Right atrium auricular region (tissue), 2 donors: ENCODE measurements at regions not wholly inside any gene's neighbourhood (a gene's known extent, or its start where the extent isn't known, plus 50 kb on each side); places are given as distances from the start of the nearest gene placed in this dataset.

Experiments used
- DNase-seq: peaks from one replicate; pipeline ENCODE4 v3.0.0-alpha.2; 2019; ENCODE audit warnings: low spot score
- H3K27ac ChIP-seq, 2 donors: fragments of 200-600 bp; sonication (generic); 1 replicate in 1 of 2; 2 replicates in 1 of 2; pipeline ENCODE4 v1.5.1; 2016 to 2019
- H3K27me3 ChIP-seq, 2 donors: fragments of 200-600 bp; sonication (generic); one replicate each; pipeline versions ENCODE4 v1.5.1 to v1.6.0; 2017 to 2019
- H3K36me3 ChIP-seq: fragments of 200-600 bp; sonication (generic); one replicate; pipeline ENCODE4 v1.5.1; 2016
- H3K4me1 ChIP-seq, 2 donors: fragments of 200-600 bp; sonication (generic); one replicate each; pipeline versions ENCODE4 v1.5.1 to v1.6.0; 2017 to 2019
- H3K4me3 ChIP-seq, 2 donors: fragments of 200-600 bp; sonication (generic); 1 replicate in 1 of 2; 2 replicates in 1 of 2; pipeline ENCODE4 v1.5.1; 2017 to 2019; ENCODE audit warnings: mild to moderate bottlenecking in 1 of 2, moderate library complexity in 1 of 2
- H3K9me3 ChIP-seq, 2 donors: fragments of 200-600 bp; sonication (generic); one replicate each; pipeline ENCODE4 v1.5.1; 2019
- CTCF ChIP-seq, 2 donors: fragments of 200-600 bp; sonication (generic); IDR thresholded peaks; one replicate each; pipeline ENCODE4 v1.5.1; 2019; ENCODE audit warnings: antibody characterized with exemption in 2 of 2

GRCh38 chr3:82392203-82392775, 630.8 kb upstream of the GBE1 start:
- TF ChIP-seq CTCF (IDR thresholded peaks at IDR 0.05), result no peak
- Histone ChIP-seq H3K27me3 (no peaks in the 10 kb centered on the region), H3K4me3 (no peak overlapping the region), H3K4me1 (no peaks in the 10 kb centered on the region), H3K36me3 (no peaks in the 10 kb centered on the region), H3K9me3 (no peaks in the 10 kb centered on the region), H3K27ac (no peak overlapping the region)
- DNase-seq, result no peak

- H3K27ac ChIP-seq, result no peak overlapping the region
- H3K27me3 ChIP-seq, result no peaks in the 10 kb centered on the region
- H3K36me3 ChIP-seq, result no peaks in the 10 kb centered on the region
- H3K4me1 ChIP-seq, result no peaks in the 10 kb centered on the region
- H3K4me3 ChIP-seq, result no peak overlapping the region
- H3K9me3 ChIP-seq, result no peaks in the 10 kb centered on the region
- no peak for DNase-seq
- TF ChIP-seq CTCF (IDR thresholded peaks at IDR 0.05), result no peak
Measured at GRCh38 chr3:82390868-82391267, 629.4 kb upstream of the GBE1 start.

GRCh38 chr3:82386647-82387046, 625.2 kb upstream of the GBE1 start:
- TF ChIP-seq CTCF (IDR thresholded peaks at IDR 0.05), result no peak
- Histone ChIP-seq H3K4me3 (no peak overlapping the region), H3K9me3 (no peaks in the 10 kb centered on the region), H3K36me3 (no peaks in the 10 kb centered on the region), H3K4me1 (no peaks in the 10 kb centered on the region), H3K27ac (no peak overlapping the region), H3K27me3 (no peaks in the 10 kb centered on the region)
- DNase-seq, result no peak

- no peak overlapping the region for H3K4me3 ChIP-seq
- no peak for DNase-seq
- no peak for TF ChIP-seq CTCF (IDR thresholded peaks at IDR 0.05)
- no peak overlapping the region for H3K27ac ChIP-seq
- no peaks in the 10 kb centered on the region for H3K27me3 ChIP-seq
- no peaks in the 10 kb centered on the region for H3K4me1 ChIP-seq
- no peaks in the 10 kb centered on the region for H3K9me3 ChIP-seq
- no peaks in the 10 kb centered on the region for H3K36me3 ChIP-seq
Measured at GRCh38 chr3:82384181-82384580, 622.7 kb upstream of the GBE1 start.

GRCh38 chr3:82382831-82383230, 621.4 kb upstream of the GBE1 start:
- Histone ChIP-seq H3K27ac (no peak overlapping the region), H3K27me3 (no peaks in the 10 kb centered on the region), H3K9me3 (no peaks in the 10 kb centered on the region), H3K36me3 (no peaks in the 10 kb centered on the region), H3K4me1 (no peaks in the 10 kb centered on the region), H3K4me3 (no peak overlapping the region)
- TF ChIP-seq CTCF (IDR thresholded peaks at IDR 0.05), result no peak
- no peak for DNase-seq

- no peak for TF ChIP-seq CTCF (IDR thresholded peaks at IDR 0.05)
Measured at GRCh38 chr3:82378392-82378791, 616.9 kb upstream of the GBE1 start.

More at GRCh38 chr3:82378392-82378791, 616.9 kb upstream of the GBE1 start:
- Histone ChIP-seq H3K4me1 (no peaks in the 10 kb centered on the region), H3K27ac (no peak overlapping the region), H3K36me3 (no peaks in the 10 kb centered on the region), H3K27me3 (no peaks in the 10 kb centered on the region), H3K4me3 (no peak overlapping the region), H3K9me3 (peaks cover 0 to 10% of the 10 kb centered on the region in 2 donors)
- DNase-seq, result no peak
